HEK293 (cell line): ENCODE measurements at regions not wholly inside any gene's neighbourhood (a gene's known extent, or its start where the extent isn't known, plus 50 kb on each side); places are given as distances from the start of the nearest gene placed in this dataset.

Source experiments
- CTCF ChIA-PET: fragments of 350-600 bp; formaldehyde crosslinking; extraction: SDS; loops from one replicate; lab custom pipeline; 2021; ENCODE audit warnings: antibody characterized with exemption; lab: Yijun Ruan, JAX
- POLR2A ChIA-PET: fragments of 300-600 bp; formaldehyde crosslinking; extraction: SDS; loops from one replicate; lab custom pipeline; 2020; ENCODE audit warnings: antibody characterized with exemption, inconsistent platforms; lab: Yijun Ruan, JAX
- H3K27ac ChIP-seq: fragments of 200-500 bp; sonication (Bioruptor generic); 2 replicates; pipeline ENCODE4 v1.5.1; 2014; ENCODE audit warnings: low read depth, low read length, control low read depth, inconsistent platforms; ENCODE audit errors: extremely low read depth
- H3K36me3 ChIP-seq, 2 experiments: fragments of 200-500 bp in 1 of 2; sonication (Bioruptor generic) in 1 of 2; 1 replicate in 1 of 2; 2 replicates in 1 of 2; pipeline ENCODE4 v1.5.1; 2014 to 2017; ENCODE audit warnings: inconsistent platforms in 2 of 2, low read length in 2 of 2; ENCODE audit not compliant: control insufficient read depth in 2 of 2, insufficient read depth in 1 of 2
- H3K4me1 ChIP-seq: fragments of 200-500 bp; sonication (Bioruptor generic); 2 replicates; pipeline ENCODE4 v1.5.1; 2014; ENCODE audit warnings: mild to moderate bottlenecking, low read length, inconsistent platforms; ENCODE audit not compliant: control insufficient read depth, insufficient read depth
- H3K4me3 ChIP-seq: 2 replicates; pipeline ENCODE4 v1.5.1; 2011; ENCODE audit warnings: low read depth, mild to moderate bottlenecking, control low read depth, low read length, moderate library complexity
- H3K9me3 ChIP-seq: fragments of 200-500 bp; sonication (Bioruptor generic); 2 replicates; pipeline ENCODE4 v1.5.1; 2014; ENCODE audit warnings: low read depth, low read length, inconsistent platforms; ENCODE audit not compliant: control insufficient read depth, insufficient read depth
- GLI4 ChIP-seq: fragments of 450-650 bp; formaldehyde crosslinking; IDR thresholded peaks from 2 replicates; pipeline ENCODE4 v1.5.1; 2016; ENCODE audit warnings: missing biosample characterization, missing genetic modification characterization
- HOXC10 ChIP-seq: sonication (generic); formaldehyde crosslinking; IDR thresholded peaks from 2 replicates; pipeline ENCODE4 v1.8.1; 2023; ENCODE audit warnings: mild to moderate bottlenecking, missing genetic modification reagents
- MEIS1 ChIP-seq: sonication (generic); formaldehyde crosslinking; IDR thresholded peaks from 2 replicates; pipeline ENCODE4 v1.8.1; 2022; ENCODE audit warnings: missing genetic modification reagents, mild to moderate bottlenecking, borderline replicate concordance
- OSR2 ChIP-seq: fragments of 450-650 bp; formaldehyde crosslinking; IDR thresholded peaks from 2 replicates; pipeline ENCODE4 v1.5.1; 2016; ENCODE audit warnings: missing biosample characterization, missing genetic modification characterization
- ZNF121 ChIP-seq: fragments of 450-650 bp; formaldehyde crosslinking; IDR thresholded peaks from 2 replicates; pipeline ENCODE4 v1.5.1; 2016; ENCODE audit warnings: missing biosample characterization, missing genetic modification characterization
- ZNF132 ChIP-seq: fragments of 450-650 bp; formaldehyde crosslinking; IDR thresholded peaks from 2 replicates; pipeline ENCODE4 v1.5.1; 2017; ENCODE audit warnings: missing biosample characterization, missing genetic modification characterization, borderline replicate concordance
- ZNF146 ChIP-seq: fragments of 450-650 bp; formaldehyde crosslinking; IDR thresholded peaks from 2 replicates; pipeline ENCODE4 v1.5.1; 2016; ENCODE audit warnings: missing biosample characterization, missing genetic modification characterization
- ZNF174 ChIP-seq: fragments of 450-650 bp; formaldehyde crosslinking; IDR thresholded peaks from 2 replicates; pipeline ENCODE4 v1.5.0; 2017; ENCODE audit warnings: missing biosample characterization, mild to moderate bottlenecking, missing genetic modification characterization
- ZNF214 ChIP-seq: fragments of 450-650 bp; formaldehyde crosslinking; IDR thresholded peaks from 2 replicates; pipeline ENCODE4 v1.5.1; 2017; ENCODE audit warnings: missing biosample characterization, mild to moderate bottlenecking, missing genetic modification characterization, borderline replicate concordance
- ZNF266 ChIP-seq: fragments of 450-650 bp; formaldehyde crosslinking; IDR thresholded peaks from 2 replicates; pipeline ENCODE4 v1.5.1; 2016; ENCODE audit warnings: missing biosample characterization, missing genetic modification characterization, low read depth
- ZNF37A ChIP-seq: fragments of 450-650 bp; IDR thresholded peaks from 2 replicates; pipeline ENCODE4 v1.5.1; 2018; ENCODE audit warnings: missing biosample characterization, missing genetic modification characterization
- ZNF391 ChIP-seq: fragments of 450-650 bp; formaldehyde crosslinking; IDR thresholded peaks from 2 replicates; pipeline ENCODE4 v1.5.1; 2016; ENCODE audit warnings: low read depth, missing biosample characterization, missing genetic modification characterization, borderline replicate concordance
- ZNF560 ChIP-seq: fragments of 450-650 bp; formaldehyde crosslinking; IDR thresholded peaks from 2 replicates; pipeline ENCODE4 v1.5.1; 2017; ENCODE audit warnings: missing biosample characterization, missing genetic modification characterization, borderline replicate concordance
- ZNF621 ChIP-seq: fragments of 450-650 bp; formaldehyde crosslinking; IDR thresholded peaks from 2 replicates; pipeline ENCODE4 v1.5.1; 2017; ENCODE audit warnings: missing biosample characterization, missing genetic modification characterization
- ZNF654 ChIP-seq: fragments of 450-650 bp; formaldehyde crosslinking; IDR thresholded peaks from 2 replicates; pipeline ENCODE4 v1.5.1; 2016; ENCODE audit warnings: low read depth, missing biosample characterization, missing genetic modification characterization
- ZNF792 ChIP-seq: fragments of 450-650 bp; formaldehyde crosslinking; IDR thresholded peaks from 2 replicates; pipeline ENCODE4 v1.5.1; 2016; ENCODE audit warnings: missing biosample characterization, missing genetic modification characterization
- ZSCAN30 ChIP-seq: fragments of 450-650 bp; IDR thresholded peaks from 2 replicates; pipeline ENCODE4 v1.5.1; 2018; ENCODE audit warnings: missing biosample characterization, mild to moderate bottlenecking, missing genetic modification characterization, moderate library complexity
- TF ChIP-seq, protein P1 (sequence below): fragments of 450-650 bp; formaldehyde crosslinking; IDR thresholded peaks from 2 replicates; pipeline ENCODE4 v1.5.1; 2016; ENCODE audit warnings: missing biosample characterization, missing genetic modification characterization
- TF ChIP-seq, protein P2 (sequence below): fragments of 450-650 bp; formaldehyde crosslinking; IDR thresholded peaks from 2 replicates; pipeline ENCODE4 v1.5.1; 2017; ENCODE audit warnings: missing biosample characterization, missing genetic modification characterization
- TF ChIP-seq, protein P3 (sequence below): fragments of 450-650 bp; formaldehyde crosslinking; IDR thresholded peaks from 2 replicates; pipeline ENCODE4 v1.5.1; 2016; ENCODE audit warnings: missing biosample characterization, missing genetic modification characterization

DNA sequence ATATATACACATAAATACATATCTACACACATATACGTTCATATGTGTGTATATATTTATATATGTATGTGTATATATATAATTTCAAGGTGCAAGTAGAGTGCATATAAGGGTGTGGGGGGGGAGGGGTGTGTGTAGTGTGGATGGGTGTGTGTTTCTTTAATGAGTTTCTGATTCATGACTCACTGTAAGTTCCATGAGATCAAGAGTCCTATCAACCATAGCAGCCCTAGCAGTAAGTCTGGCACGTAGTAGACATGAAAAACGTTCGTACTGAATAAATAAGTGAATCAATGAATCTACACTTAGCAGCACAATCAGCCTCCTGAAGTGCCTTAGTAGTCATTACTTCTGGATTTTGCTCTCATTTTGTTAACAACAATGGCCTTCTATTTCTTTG, 61.9 kb upstream of the KRTAP11-1 start (continued):
- TF ChIP-seq ZNF266 (tag by site-specific recombination), result no peak
- TF ChIP-seq ZNF174 (tag by site-specific recombination), result no peak
- TF ChIP-seq ZNF560, result no peak
- TF ChIP-seq, protein P1, sequence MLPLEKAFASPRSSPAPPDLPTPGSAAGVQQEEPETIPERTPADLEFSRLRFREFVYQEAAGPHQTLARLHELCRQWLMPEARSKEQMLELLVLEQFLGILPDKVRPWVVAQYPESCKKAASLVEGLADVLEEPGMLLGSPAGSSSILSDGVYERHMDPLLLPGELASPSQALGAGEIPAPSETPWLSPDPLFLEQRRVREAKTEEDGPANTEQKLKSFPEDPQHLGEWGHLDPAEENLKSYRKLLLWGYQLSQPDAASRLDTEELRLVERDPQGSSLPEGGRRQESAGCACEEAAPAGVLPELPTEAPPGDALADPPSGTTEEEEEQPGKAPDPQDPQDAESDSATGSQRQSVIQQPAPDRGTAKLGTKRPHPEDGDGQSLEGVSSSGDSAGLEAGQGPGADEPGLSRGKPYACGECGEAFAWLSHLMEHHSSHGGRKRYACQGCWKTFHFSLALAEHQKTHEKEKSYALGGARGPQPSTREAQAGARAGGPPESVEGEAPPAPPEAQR, result no peak
- TF ChIP-seq ZNF214 (tag by site-specific recombination), result no peak

DNA sequence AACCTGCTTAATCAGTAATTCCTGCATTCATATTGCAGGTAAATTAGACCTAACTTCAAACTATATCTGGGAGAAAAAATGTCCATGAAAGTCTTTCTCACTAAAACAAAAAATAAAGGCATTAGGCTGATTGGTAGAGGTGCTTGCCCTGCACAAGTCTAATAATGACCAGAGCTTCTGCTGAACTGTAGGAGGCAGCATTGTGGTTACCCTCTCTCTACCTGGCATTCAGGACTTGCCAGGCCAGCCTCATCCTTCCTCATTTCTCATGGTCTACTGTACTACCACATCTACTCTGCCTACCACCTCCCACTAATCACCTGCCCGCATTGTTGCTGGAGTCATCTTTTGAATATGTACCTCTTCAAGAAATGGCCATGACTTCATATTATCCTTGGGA, 60.8 kb upstream of the KRTAP11-1 start:
- ChIA-PET CTCF (no interaction called here), POLR2A (no interaction called here)
- TF ChIP-seq ZNF621 (tag by site-specific recombination), result no peak
- no peak for TF ChIP-seq HOXC10 (CRISPR knock-in tag)
- TF ChIP-seq MEIS1, result no peak
- TF ChIP-seq, protein P2, sequence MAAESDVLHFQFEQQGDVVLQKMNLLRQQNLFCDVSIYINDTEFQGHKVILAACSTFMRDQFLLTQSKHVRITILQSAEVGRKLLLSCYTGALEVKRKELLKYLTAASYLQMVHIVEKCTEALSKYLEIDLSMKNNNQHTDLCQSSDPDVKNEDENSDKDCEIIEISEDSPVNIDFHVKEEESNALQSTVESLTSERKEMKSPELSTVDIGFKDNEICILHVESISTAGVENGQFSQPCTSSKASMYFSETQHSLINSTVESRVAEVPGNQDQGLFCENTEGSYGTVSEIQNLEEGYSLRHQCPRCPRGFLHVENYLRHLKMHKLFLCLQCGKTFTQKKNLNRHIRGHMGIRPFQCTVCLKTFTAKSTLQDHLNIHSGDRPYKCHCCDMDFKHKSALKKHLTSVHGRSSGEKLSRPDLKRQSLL (tag by site-specific recombination), result no peak
- no peak for TF ChIP-seq ZNF37A (tag by site-specific recombination)
- H3K27ac ChIP-seq, result no peak overlapping the region
- no peaks in the 10 kb centered on the region for H3K4me1 ChIP-seq
- H3K9me3 ChIP-seq, result no peaks in the 10 kb centered on the region
- H3K4me3 ChIP-seq, result no peak overlapping the region
- H3K36me3 ChIP-seq, result no peaks in the 10 kb centered on the region

DNA sequence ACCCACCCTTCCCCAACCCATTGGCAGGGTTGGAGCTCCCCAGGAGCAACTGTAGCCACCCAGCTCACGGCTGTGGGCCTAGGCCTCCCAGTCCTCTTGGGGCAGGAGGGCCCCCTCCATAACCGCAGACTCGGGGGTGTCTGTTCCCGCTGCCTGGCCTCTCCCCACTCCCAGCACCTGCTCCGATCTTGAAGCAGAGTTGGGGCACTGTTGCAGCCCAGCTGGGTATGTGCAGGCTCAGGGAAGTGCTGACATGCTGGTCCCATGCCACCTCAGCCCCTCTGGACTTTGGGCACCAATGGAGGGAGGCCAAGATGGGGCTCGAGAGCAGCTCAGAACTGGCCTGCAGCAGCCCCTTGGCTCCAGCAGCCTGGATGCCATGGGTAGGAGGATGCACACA, 54.8 kb upstream of the KRTAP11-1 start:
- Histone ChIP-seq H3K4me3 (no peak overlapping the region), H3K27ac (no peak overlapping the region)
- CTCF ChIA-PET, result no interaction called here
- TF ChIP-seq GLI4 (no peak), ZNF792 (tag by site-specific recombination) (no peak), ZNF121 (tag by site-specific recombination) (no peak), ZNF214 (tag by site-specific recombination) (no peak), HOXC10 (CRISPR knock-in tag) (no peak), ZNF174 (tag by site-specific recombination) (no peak), ZNF654 (no peak), OSR2 (tag by site-specific recombination) (no peak)
- TF ChIP-seq, protein P2 (tag by site-specific recombination), result no peak
- TF ChIP-seq, all 188 proteins: peak for 0
- H3K9me3 ChIP-seq, result no peaks in the 10 kb centered on the region
- no peaks in the 10 kb centered on the region for H3K36me3 ChIP-seq
- no peaks in the 10 kb centered on the region for H3K4me1 ChIP-seq
- POLR2A ChIA-PET, result no interaction called here

DNA sequence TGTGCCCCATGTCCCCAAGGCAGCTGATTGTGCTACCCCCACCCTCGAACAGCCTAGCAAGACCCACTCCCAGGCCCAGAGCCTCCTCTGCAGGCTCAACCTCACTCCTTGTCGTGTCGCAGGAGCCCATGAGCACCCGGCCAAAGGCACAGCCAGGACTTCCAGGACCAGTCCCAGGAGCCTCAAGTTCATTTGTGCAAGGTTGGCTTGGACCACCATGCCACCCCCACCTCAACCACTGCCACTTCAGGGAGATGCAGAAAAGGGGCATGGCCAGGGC, 54.4 kb upstream of the KRTAP11-1 start:
- no peak overlapping the region for H3K4me3 ChIP-seq
- TF ChIP-seq ZNF132 (tag by site-specific recombination) (no peak), ZNF146 (no peak), ZNF391 (no peak), ZNF37A (tag by site-specific recombination) (no peak), ZSCAN30 (tag by site-specific recombination) (no peak)
- TF ChIP-seq, protein P3, sequence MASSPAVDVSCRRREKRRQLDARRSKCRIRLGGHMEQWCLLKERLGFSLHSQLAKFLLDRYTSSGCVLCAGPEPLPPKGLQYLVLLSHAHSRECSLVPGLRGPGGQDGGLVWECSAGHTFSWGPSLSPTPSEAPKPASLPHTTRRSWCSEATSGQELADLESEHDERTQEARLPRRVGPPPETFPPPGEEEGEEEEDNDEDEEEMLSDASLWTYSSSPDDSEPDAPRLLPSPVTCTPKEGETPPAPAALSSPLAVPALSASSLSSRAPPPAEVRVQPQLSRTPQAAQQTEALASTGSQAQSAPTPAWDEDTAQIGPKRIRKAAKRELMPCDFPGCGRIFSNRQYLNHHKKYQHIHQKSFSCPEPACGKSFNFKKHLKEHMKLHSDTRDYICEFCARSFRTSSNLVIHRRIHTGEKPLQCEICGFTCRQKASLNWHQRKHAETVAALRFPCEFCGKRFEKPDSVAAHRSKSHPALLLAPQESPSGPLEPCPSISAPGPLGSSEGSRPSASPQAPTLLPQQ (tag by site-specific recombination), result no peak
- H3K9me3 ChIP-seq, result no peaks in the 10 kb centered on the region
- no peaks in the 10 kb centered on the region for H3K4me1 ChIP-seq
- ChIA-PET CTCF (no interaction called here), POLR2A (no interaction called here)
- H3K27ac ChIP-seq, result no peak overlapping the region
- no peaks in the 10 kb centered on the region for H3K36me3 ChIP-seq
